ENCODE measurements at regions not wholly inside any gene's neighbourhood (a gene's known extent, or its start where the extent isn't known, plus 50 kb on each side); places are given as distances from the start of the nearest gene placed in this dataset.
"Not testable (repeated sequence)": the region's sequence is repeated elsewhere in the genome, so short reads cannot be mapped to it uniquely, and the experiment has no call there.

- no peak for DNase-seq (ENCODE audit: low spot score)
- H3K27ac ChIP-seq = no peak overlapping the region
- POLR2A ChIA-PET (ENCODE audit: low non-redundant PET) = no interaction called here
- CTCF ChIA-PET = interaction anchor here (0.7 to 1.0 kb wide), 2 partner anchors 29 to 122 kb away, joined by 3 to 5 read pairs; no protein-coding TSS in a partner anchor
- no peak for TF ChIP-seq CTCF (conservative IDR thresholded peaks at IDR 0.05; ENCODE audit: low read depth)
Observed at GRCh38 chr12:75754141-75754540, 242.7 kb upstream of the KRR1 start.

- no peak for DNase-seq (ENCODE audit: low spot score)
- no peak for TF ChIP-seq CTCF (conservative IDR thresholded peaks at IDR 0.05; ENCODE audit: low read depth)
- CTCF ChIA-PET = no interaction called here
- no peak overlapping the region for H3K27ac ChIP-seq
- POLR2A ChIA-PET (ENCODE audit: low non-redundant PET) = no interaction called here
Observed at GRCh38 chr12:75751769-75752471, 240.5 kb upstream of the KRR1 start.

GRCh38 chr12:75750716-75751306, 239.4 kb upstream of the KRR1 start:
- ChIA-PET CTCF (interaction anchor here (0.5 kb wide), 1 partner anchor 247 kb away, joined by 3 read pairs; no protein-coding TSS in a partner anchor), POLR2A (ENCODE audit: low non-redundant PET) (no interaction called here)
- no peak for DNase-seq (ENCODE audit: low spot score)
- TF ChIP-seq CTCF (conservative IDR thresholded peaks at IDR 0.05; ENCODE audit: low read depth) = no peak
- H3K27ac ChIP-seq = no peak overlapping the region

- CTCF ChIA-PET; H3K27ac ChIP-seq; POLR2A ChIA-PET (ENCODE audit: low non-redundant PET); DNase-seq (ENCODE audit: low spot score): not testable (repeated sequence)
Observed at GRCh38 chr12:75748990-75749389, 237.6 kb upstream of the KRR1 start.

DNA sequence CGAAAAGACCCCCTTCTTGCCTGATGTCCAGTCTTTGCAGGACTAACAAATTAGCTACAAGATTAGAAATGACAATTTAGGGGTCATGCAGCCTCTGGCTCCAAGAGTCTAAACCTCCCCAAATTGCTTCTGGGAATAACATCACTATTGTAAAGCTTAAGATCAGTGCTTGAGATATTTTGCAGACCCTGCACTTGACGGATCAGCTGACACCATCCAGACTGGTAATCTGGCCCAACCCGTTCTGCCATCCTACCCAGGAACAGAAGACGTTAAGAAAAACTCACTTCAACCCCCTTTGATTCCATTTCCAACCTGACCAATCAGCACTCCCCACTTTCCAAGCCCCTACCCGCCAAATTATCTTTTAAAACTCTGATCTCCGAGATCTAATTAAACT, 236.7 kb upstream of the KRR1 start:
- DNase-seq (ENCODE audit: low spot score) = no peak
- H3K27ac ChIP-seq = no peak overlapping the region
- POLR2A ChIA-PET (ENCODE audit: low non-redundant PET) = no interaction called here
- no peak for TF ChIP-seq CTCF (conservative IDR thresholded peaks at IDR 0.05; ENCODE audit: low read depth)
- CTCF ChIA-PET = no interaction called here

DNA sequence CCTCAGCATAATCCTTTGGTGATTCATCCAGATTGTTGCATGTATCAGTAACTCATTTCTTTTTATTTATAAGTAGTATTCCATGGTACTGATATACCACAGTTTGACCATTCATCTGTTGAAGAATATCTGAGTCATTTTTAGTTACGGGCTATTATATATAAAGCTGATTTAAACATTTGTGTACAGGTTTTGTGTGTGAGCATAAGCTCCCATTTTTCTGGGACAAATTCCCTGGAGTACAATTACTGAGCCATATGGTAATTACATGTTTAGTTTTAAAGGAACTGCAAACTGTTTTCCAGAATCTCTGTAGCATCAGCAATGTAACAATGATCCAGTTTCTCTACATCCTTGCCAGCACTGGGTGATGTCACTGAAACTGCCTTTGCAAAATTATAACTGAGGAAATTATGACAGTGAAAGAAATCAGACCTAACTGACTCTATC, 236.2 kb upstream of the KRR1 start:
- POLR2A ChIA-PET (ENCODE audit: low non-redundant PET) = no interaction called here
- TF ChIP-seq CTCF (conservative IDR thresholded peaks at IDR 0.05; ENCODE audit: low read depth) = no peak
- H3K27ac ChIP-seq = peak overlapping the region; percentile 49
- CTCF ChIA-PET = no interaction called here
- DNase-seq (ENCODE audit: low spot score) = no peak

GRCh38 chr12:75746621-75747020, 235.2 kb upstream of the KRR1 start:
- H3K27ac ChIP-seq = no peak overlapping the region
- ChIA-PET POLR2A (ENCODE audit: low non-redundant PET) (no interaction called here), CTCF (interaction anchor here (0.7 kb wide), 2 partner anchors 26 to 278 kb away, joined by 3 read pairs; no protein-coding TSS in a partner anchor)
- TF ChIP-seq CTCF (conservative IDR thresholded peaks at IDR 0.05; ENCODE audit: low read depth) = no peak
- no peak for DNase-seq (ENCODE audit: low spot score)

All from RWPE1 (cell line).